H9 (cell line): ENCODE measurements at regions not wholly inside any gene's neighbourhood (a gene's known extent, or its start where the extent isn't known, plus 50 kb on each side); places are given as distances from the start of the nearest gene placed in this dataset.

Experiments used
- DNase-seq: peaks from one replicate; pipeline ENCODE4 v3.0.0-alpha.2; 2017
- H2AFZ ChIP-seq: one replicate; pipeline ENCODE4 v1.6.1; 2013; ENCODE audit warnings: mild to moderate bottlenecking, low read length, control low read depth, moderate library complexity
- H2AK5ac ChIP-seq: 2 replicates; pipeline ENCODE4 v1.6.1; 2013; ENCODE audit warnings: low read length, control low read depth, mixed read lengths; ENCODE audit not compliant: insufficient read length
- H2BK120ac ChIP-seq: one replicate; pipeline ENCODE4 v1.6.1; 2013; ENCODE audit warnings: low read depth, mild to moderate bottlenecking, low read length, control low read depth, inconsistent platforms; ENCODE audit not compliant: poor library complexity, severe bottlenecking
- H2BK12ac ChIP-seq: 2 replicates; pipeline ENCODE4 v1.6.1; 2013; ENCODE audit warnings: low read length, control low read depth, mixed read lengths, low read depth; ENCODE audit not compliant: insufficient read length
- H2BK15ac ChIP-seq: 2 replicates; pipeline ENCODE4 v1.6.1; 2013; ENCODE audit warnings: low read depth, low read length, control low read depth
- H2BK20ac ChIP-seq: one replicate; pipeline ENCODE4 v1.6.1; 2013; ENCODE audit warnings: low read depth, mild to moderate bottlenecking, low read length, control low read depth, inconsistent platforms; ENCODE audit not compliant: poor library complexity, severe bottlenecking
- H2BK5ac ChIP-seq: 2 replicates; pipeline ENCODE4 v1.6.1; 2013; ENCODE audit warnings: low read length, control low read depth, mixed read lengths; ENCODE audit not compliant: insufficient read length
- H3K14ac ChIP-seq: 2 replicates; pipeline ENCODE4 v1.6.1; 2013; ENCODE audit warnings: low read length, control low read depth; ENCODE audit not compliant: insufficient read depth
- H3K18ac ChIP-seq: 2 replicates; pipeline ENCODE4 v1.6.1; 2013; ENCODE audit warnings: low read depth, mild to moderate bottlenecking, mixed read lengths, low read length, control low read depth; ENCODE audit not compliant: insufficient read length
- H3K23ac ChIP-seq: 2 replicates; pipeline ENCODE4 v1.6.1; 2013; ENCODE audit warnings: low read length, control low read depth, mixed read lengths, low read depth; ENCODE audit not compliant: insufficient read length
- H3K23me2 ChIP-seq: 2 replicates; pipeline ENCODE4 v1.6.1; 2013; ENCODE audit warnings: low read depth, mild to moderate bottlenecking, mixed read lengths, low read length, control low read depth; ENCODE audit not compliant: insufficient read length, poor library complexity, severe bottlenecking
- H3K27ac ChIP-seq: 2 replicates; pipeline ENCODE4 v1.5.1; 2013; ENCODE audit warnings: low read length, control low read depth, mixed read lengths, low read depth; ENCODE audit not compliant: insufficient read length
- H3K27me3 ChIP-seq: 2 replicates; pipeline ENCODE4 v1.6.1; 2013; ENCODE audit warnings: low read length, control low read depth, inconsistent platforms; ENCODE audit not compliant: insufficient read depth
- H3K4ac ChIP-seq: 2 replicates; pipeline ENCODE4 v1.6.1; 2013; ENCODE audit warnings: low read depth, mild to moderate bottlenecking, control low read depth, inconsistent platforms, low read length, moderate library complexity
- H3K4me1 ChIP-seq: 2 replicates; pipeline ENCODE4 v1.6.1; 2013; ENCODE audit warnings: low read length, control low read depth, inconsistent platforms; ENCODE audit not compliant: insufficient read depth
- H3K4me2 ChIP-seq: 2 replicates; pipeline ENCODE4 v1.6.1; 2013; ENCODE audit warnings: low read length, control low read depth, mixed read lengths; ENCODE audit not compliant: insufficient read length, insufficient read depth
- H3K56ac ChIP-seq: 2 replicates; pipeline ENCODE4 v1.6.1; 2013; ENCODE audit warnings: low read depth, mild to moderate bottlenecking, mixed read lengths, low read length, control low read depth; ENCODE audit not compliant: insufficient read length
- H3K79me1 ChIP-seq: 2 replicates; pipeline ENCODE4 v1.6.1; 2013; ENCODE audit warnings: low read depth, mild to moderate bottlenecking, moderate library complexity, low read length, control low read depth, inconsistent platforms; ENCODE audit not compliant: insufficient read depth, poor library complexity, severe bottlenecking
- H3K79me2 ChIP-seq: 2 replicates; pipeline ENCODE4 v1.6.1; 2013; ENCODE audit warnings: low read length, control low read depth, inconsistent platforms; ENCODE audit not compliant: insufficient read depth
- H3K9ac ChIP-seq: 2 replicates; pipeline ENCODE4 v1.6.1; 2013; ENCODE audit warnings: low read length, control low read depth, mixed read lengths; ENCODE audit not compliant: insufficient read length; ENCODE audit errors: extremely low read depth
- H3K9me3 ChIP-seq: one replicate; pipeline ENCODE4 v1.6.1; 2013; ENCODE audit warnings: low read depth, low read length, inconsistent platforms; ENCODE audit not compliant: control insufficient read depth
- H3T11ph ChIP-seq: one replicate; pipeline ENCODE4 v1.6.1; 2013; ENCODE audit warnings: mild to moderate bottlenecking, low read length, control low read depth, inconsistent platforms
- H4K20me1 ChIP-seq: one replicate; pipeline ENCODE4 v1.6.1; 2013; ENCODE audit not compliant: control insufficient read depth, insufficient read length, insufficient read depth
- H4K5ac ChIP-seq: 2 replicates; pipeline ENCODE4 v1.6.1; 2013; ENCODE audit warnings: low read depth, mild to moderate bottlenecking, mixed read lengths, low read length, control low read depth; ENCODE audit not compliant: insufficient read length
- H4K8ac ChIP-seq: replicated peaks from 2 replicates; pipeline ENCODE4 v1.6.1; 2013; ENCODE audit warnings: low read length, control low read depth, mixed read lengths, low read depth; ENCODE audit not compliant: insufficient read length
- H4K91ac ChIP-seq: 2 replicates; pipeline ENCODE4 v1.6.1; 2013; ENCODE audit warnings: low read depth, mild to moderate bottlenecking, moderate library complexity, mixed read lengths, low read length, control low read depth; ENCODE audit not compliant: insufficient read length
- H3K27ac Mint-ChIP-seq, 3 experiments: 2 replicates in 2 of 3; 3 replicates in 1 of 3; pipeline ENCODE4 v1.8.0; 2020 to 2021; ENCODE audit warnings: mixed read lengths in 3 of 3, mild to moderate bottlenecking in 1 of 3, moderate library complexity in 1 of 3
- H3K27me3 Mint-ChIP-seq: 2 replicates; pipeline ENCODE4 v1.8.0; 2021; ENCODE audit warnings: low read depth, mild to moderate bottlenecking, moderate library complexity, mixed read lengths
- H3K36me3 Mint-ChIP-seq, 3 experiments: 2 replicates in 2 of 3; 3 replicates in 1 of 3; pipeline ENCODE4 v1.8.0; 2020 to 2021; ENCODE audit warnings: low read depth in 3 of 3, mixed read lengths in 3 of 3; ENCODE audit not compliant: insufficient read depth in 1 of 3
- H3K4me1 Mint-ChIP-seq, 2 experiments: 2 replicates each; pipeline ENCODE4 v1.8.0; 2020; ENCODE audit warnings: mixed read lengths in 2 of 2
- H3K4me3 Mint-ChIP-seq, 2 experiments: 2 replicates in 1 of 2; 3 replicates in 1 of 2; pipeline ENCODE4 v1.8.0; 2020 to 2021; ENCODE audit warnings: mild to moderate bottlenecking in 2 of 2, mixed read lengths in 2 of 2, moderate library complexity in 1 of 2
- H3K9me3 Mint-ChIP-seq, 2 experiments: 2 replicates in 1 of 2; 3 replicates in 1 of 2; pipeline ENCODE4 v1.8.0; 2020; ENCODE audit warnings: mild to moderate bottlenecking in 2 of 2, mixed read lengths in 2 of 2, moderate library complexity in 1 of 2
- CTCF ChIP-seq: fragments of 200-600 bp; sonication (generic); conservative IDR thresholded peaks from 3 replicates; pipeline ENCODE4 v1.8.0; 2021; ENCODE audit warnings: antibody characterized with exemption, mild to moderate bottlenecking
- WGBS: extraction: QIAGEN DNeasy Blood & Tissue Kit; methylation state at CpG from one replicate; pipeline ENCODE4 v1.1.7; 2013; ENCODE audit warnings: missing lambda C conversion rate, low lambda C conversion rate, mixed read lengths; ENCODE audit not compliant: insufficient read length; ENCODE audit errors: extremely low coverage; 5-methylcytosine and 5-hydroxymethylcytosine counted together

- no peak overlapping the region for H4K5ac ChIP-seq
These were observed 738.9 kb upstream of the SALL3 start for GRCh38 chr18:78240627-78241252.

More at GRCh38 chr18:78240627-78241252, 738.9 kb upstream of the SALL3 start:
- Histone ChIP-seq H3T11ph (no peak overlapping the region), H2BK5ac (no peak overlapping the region), H3K56ac (no peak overlapping the region), H2BK12ac (no peak overlapping the region), H3K14ac (no peak overlapping the region), H3K23ac (no peak overlapping the region), H3K27ac (no peak overlapping the region), H4K91ac (no peak overlapping the region), H4K8ac (no peak overlapping the region), H3K4me2 (no peak overlapping the region), H2BK120ac (no peak overlapping the region), H3K9me3 (no peaks in the 10 kb centered on the region), H3K18ac (no peak overlapping the region), H2AFZ (no peak overlapping the region), H2BK20ac (no peak overlapping the region), H3K4ac (no peak overlapping the region), H3K9ac (no peak overlapping the region), H3K4me1 (no peaks in the 10 kb centered on the region), H2BK15ac (no peak overlapping the region), H3K79me1 (no peaks in the 10 kb centered on the region), H3K27me3 (no peaks in the 10 kb centered on the region), H2AK5ac (no peak overlapping the region), H3K23me2 (no peaks in the 10 kb centered on the region), H4K20me1 (peaks cover 2% of the 10 kb centered on the region), H3K79me2 (no peaks in the 10 kb centered on the region)
- H3K4me3 Mint-ChIP-seq = no peak overlapping the region
- H3K36me3 Mint-ChIP-seq = peaks cover 4 to 5% (median 4%) of the 10 kb centered on the region in 3 experiments; a peak in 6 of 7 replicates
- DNase-seq = no peak
- no CpG with 5 or more reads among the region's 16 CpGs for WGBS
- H3K4me1 Mint-ChIP-seq = peaks cover 17 to 20% of the 10 kb centered on the region in 2 experiments
- H3K27me3 Mint-ChIP-seq = peaks cover 3% of the 10 kb centered on the region
- peaks cover 7 to 8% of the 10 kb centered on the region in 2 experiments for H3K9me3 Mint-ChIP-seq
- no peak for TF ChIP-seq CTCF
- H3K27ac Mint-ChIP-seq = no peak overlapping the region
